Neural cell (in vitro differentiated cells): ENCODE measurements at regions not wholly inside any gene's neighbourhood (a gene's known extent, or its start where the extent isn't known, plus 50 kb on each side); places are given as distances from the start of the nearest gene placed in this dataset.
"Not testable (repeated sequence)": the region's sequence is repeated elsewhere in the genome, so short reads cannot be mapped to it uniquely, and the experiment has no call there.

ENCODE experiments used
- H2AFZ ChIP-seq: fragments of 200-600, 300-800 bp; sonication (generic), shearing (Covaris generic); 2 replicates; pipeline ENCODE4 v1.6.0; 2014; ENCODE audit warnings: low read depth, mild to moderate bottlenecking, antibody characterized with exemption, low read length, moderate library complexity
- H3F3A ChIP-seq: fragments of 200-600 bp; shearing (Covaris generic); 2 replicates; pipeline ENCODE4 v1.6.1; 2016; ENCODE audit warnings: mild to moderate bottlenecking, moderate library complexity, mixed read lengths, antibody characterized with exemption, low read length; ENCODE audit not compliant: insufficient read depth, poor library complexity, severe bottlenecking
- H3K27ac ChIP-seq: fragments of 200-600, 300-800 bp; sonication (generic), shearing (Covaris generic); 2 replicates; pipeline ENCODE4 v1.5.1; 2014; ENCODE audit warnings: mild to moderate bottlenecking, low read length, moderate library complexity
- H3K27me3 ChIP-seq: fragments of 300-800, 200-600 bp; sonication (generic), shearing (Covaris generic); 2 replicates; pipeline ENCODE4 v1.6.0; 2014; ENCODE audit warnings: mild to moderate bottlenecking, low read depth, low read length, moderate library complexity; ENCODE audit not compliant: insufficient read depth
- H3K36me3 ChIP-seq: fragments of 300-800, 200-600 bp; sonication (generic), shearing (Covaris generic); 2 replicates; pipeline ENCODE4 v1.5.1; 2014; ENCODE audit warnings: mild to moderate bottlenecking, antibody characterized with exemption, low read length, moderate library complexity; ENCODE audit not compliant: insufficient read depth
- H3K4me2 ChIP-seq: fragments of 300-800, 200-600 bp; sonication (generic), shearing (Covaris generic); 2 replicates; pipeline ENCODE4 v1.6.0; 2014; ENCODE audit warnings: mild to moderate bottlenecking, low read length
- H3K4me3 ChIP-seq: fragments of 300-800, 200-600 bp; sonication (generic), shearing (Covaris generic); 2 replicates; pipeline ENCODE4 v1.5.1; 2014; ENCODE audit warnings: mild to moderate bottlenecking, low read length, moderate library complexity
- H3K79me2 ChIP-seq: fragments of 200-600 bp; shearing (Covaris generic); replicated peaks from 2 replicates; pipeline ENCODE4 v1.6.0; 2014; ENCODE audit warnings: mild to moderate bottlenecking, low read length, moderate library complexity; ENCODE audit not compliant: insufficient read depth
- H3K9ac ChIP-seq: fragments of 300-800, 200-600 bp; sonication (generic), shearing (Covaris generic); 2 replicates; pipeline ENCODE4 v1.6.1; 2016; ENCODE audit warnings: mild to moderate bottlenecking, low read length, mixed read lengths
- H3K9me2 ChIP-seq: fragments of 200-600 bp; shearing (Covaris generic); 2 replicates; pipeline ENCODE4 v1.6.1; 2016; ENCODE audit warnings: mild to moderate bottlenecking, low read length, mixed read lengths; ENCODE audit not compliant: insufficient read depth
- H3K9me3 ChIP-seq: fragments of 200-600, 300-800 bp; sonication (generic), shearing (Covaris generic); 2 replicates; pipeline ENCODE4 v1.6.1; 2016; ENCODE audit warnings: mild to moderate bottlenecking, mixed run types, low read length, moderate library complexity, mixed read lengths
- H4K20me1 ChIP-seq: fragments of 200-600 bp; shearing (Covaris generic); 2 replicates; pipeline ENCODE4 v1.6.1; 2016; ENCODE audit warnings: mild to moderate bottlenecking, mixed run types; ENCODE audit not compliant: insufficient read depth
- MXI1 ChIP-seq: fragments of 450-650 bp; conservative IDR thresholded peaks from 2 replicates; pipeline ENCODE4 v1.6.1; 2014; ENCODE audit warnings: antibody characterized with exemption, mild to moderate bottlenecking; ENCODE audit not compliant: poor library complexity, severe bottlenecking
- REST ChIP-seq: IDR thresholded peaks from 2 replicates; pipeline ENCODE4 v1.6.1; 2012; ENCODE audit warnings: borderline replicate concordance
- SMC3 ChIP-seq: fragments of 450-650 bp; conservative IDR thresholded peaks from 2 replicates; pipeline ENCODE4 v1.6.1; 2014; ENCODE audit warnings: antibody characterized with exemption, mild to moderate bottlenecking, moderate library complexity; ENCODE audit not compliant: poor library complexity
- TAF1 ChIP-seq: IDR thresholded peaks from 2 replicates; pipeline ENCODE4 v1.6.1; 2012; ENCODE audit warnings: low read depth

- Histone ChIP-seq H3K4me3 (no peak overlapping the region), H3F3A (no peaks in the 10 kb centered on the region), H3K9me2 (no peaks in the 10 kb centered on the region), H3K9me3 (no peaks in the 10 kb centered on the region), H4K20me1 (no peaks in the 10 kb centered on the region), H3K27ac (no peak overlapping the region), H2AFZ (no peak overlapping the region), H3K36me3 (no peaks in the 10 kb centered on the region), H3K4me2 (no peak overlapping the region), H3K79me2 (no peaks in the 10 kb centered on the region), H3K27me3 (no peaks in the 10 kb centered on the region), H3K9ac (no peak overlapping the region)
- TF ChIP-seq SMC3 (no peak), TAF1 (no peak)
Measured at GRCh38 chr1:78334114-78334513, 156.7 kb upstream of the PTGFR start.

DNA sequence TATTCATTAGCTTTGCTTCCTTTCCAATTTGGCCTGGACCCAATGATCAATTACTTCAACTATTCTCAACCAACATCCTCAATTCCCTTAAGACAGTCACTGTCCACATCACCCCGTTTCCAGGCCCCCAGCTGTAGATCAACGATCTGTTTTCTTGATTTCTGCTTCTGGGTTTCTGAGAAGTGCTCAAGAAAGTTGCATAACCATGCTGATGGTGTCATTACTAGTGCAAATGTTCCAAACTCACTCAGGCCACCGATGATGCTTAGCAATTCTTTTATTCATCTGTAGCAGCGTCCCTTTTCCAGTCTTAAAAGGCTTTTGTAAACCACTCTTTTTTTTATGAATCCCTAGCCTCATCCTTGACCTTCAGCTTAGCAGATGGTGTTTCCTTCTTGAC lies 155.8 kb upstream of the PTGFR start:
- H3K4me3 ChIP-seq: no peak overlapping the region
- H2AFZ ChIP-seq: no peak overlapping the region
- no peaks in the 10 kb centered on the region for H3K79me2 ChIP-seq
- no peaks in the 10 kb centered on the region for H3K9me3 ChIP-seq
- H4K20me1 ChIP-seq: no peaks in the 10 kb centered on the region
- H3K27ac ChIP-seq: no peak overlapping the region
- H3K4me2 ChIP-seq: no peak overlapping the region
- no peaks in the 10 kb centered on the region for H3F3A ChIP-seq
- no peaks in the 10 kb centered on the region for H3K9me2 ChIP-seq
- no peaks in the 10 kb centered on the region for H3K27me3 ChIP-seq
- TF ChIP-seq REST: no peak
- no peak overlapping the region for H3K9ac ChIP-seq
- no peaks in the 10 kb centered on the region for H3K36me3 ChIP-seq

- not testable (repeated sequence) for H4K20me1 ChIP-seq, H3K4me3 ChIP-seq, H3K79me2 ChIP-seq, H3F3A ChIP-seq, H3K27me3 ChIP-seq, H3K4me2 ChIP-seq, H3K9me3 ChIP-seq, H3K9me2 ChIP-seq, H2AFZ ChIP-seq, H3K36me3 ChIP-seq, H3K9ac ChIP-seq, H3K27ac ChIP-seq
Measured at GRCh38 chr1:78336751-78337150, 154.0 kb upstream of the PTGFR start.

- Histone ChIP-seq H3F3A (no peaks in the 10 kb centered on the region), H3K9me3 (no peaks in the 10 kb centered on the region), H3K79me2 (no peaks in the 10 kb centered on the region), H3K9me2 (no peaks in the 10 kb centered on the region), H2AFZ (no peak overlapping the region), H3K27ac (no peak overlapping the region), H4K20me1 (no peaks in the 10 kb centered on the region), H3K4me3 (no peak overlapping the region), H3K9ac (no peak overlapping the region), H3K4me2 (no peak overlapping the region), H3K27me3 (no peaks in the 10 kb centered on the region), H3K36me3 (no peaks in the 10 kb centered on the region)
- TF ChIP-seq MXI1 (no peak), SMC3 (no peak)
Measured at GRCh38 chr1:78339490-78339889, 151.3 kb upstream of the PTGFR start.
